A673 (cell line): ENCODE measurements at regions not wholly inside any gene's neighbourhood (a gene's known extent, or its start where the extent isn't known, plus 50 kb on each side); places are given as distances from the start of the nearest gene placed in this dataset.

Experiments
- EZH2 ChIP-seq: fragments of 200-600 bp; sonication (generic); IDR thresholded peaks from 2 replicates; pipeline ENCODE4 v1.6.1; 2017; ENCODE audit warnings: borderline replicate concordance, low read depth, mild to moderate bottlenecking, mixed read lengths, antibody characterized with exemption, low read length; ENCODE audit not compliant: poor library complexity, severe bottlenecking
- TF ChIP-seq, protein P1 (sequence below): fragments of 300-800, 200-600 bp; sonication (generic); conservative IDR thresholded peaks from 2 replicates; pipeline ENCODE4 v1.5.1; 2017; ENCODE audit warnings: low read depth, mild to moderate bottlenecking, antibody characterized with exemption, low read length, moderate library complexity, mixed read lengths

GRCh38 chr18:76228716-76229115, 266.3 kb downstream of the ZNF516 start:
- TF ChIP-seq, protein P1, sequence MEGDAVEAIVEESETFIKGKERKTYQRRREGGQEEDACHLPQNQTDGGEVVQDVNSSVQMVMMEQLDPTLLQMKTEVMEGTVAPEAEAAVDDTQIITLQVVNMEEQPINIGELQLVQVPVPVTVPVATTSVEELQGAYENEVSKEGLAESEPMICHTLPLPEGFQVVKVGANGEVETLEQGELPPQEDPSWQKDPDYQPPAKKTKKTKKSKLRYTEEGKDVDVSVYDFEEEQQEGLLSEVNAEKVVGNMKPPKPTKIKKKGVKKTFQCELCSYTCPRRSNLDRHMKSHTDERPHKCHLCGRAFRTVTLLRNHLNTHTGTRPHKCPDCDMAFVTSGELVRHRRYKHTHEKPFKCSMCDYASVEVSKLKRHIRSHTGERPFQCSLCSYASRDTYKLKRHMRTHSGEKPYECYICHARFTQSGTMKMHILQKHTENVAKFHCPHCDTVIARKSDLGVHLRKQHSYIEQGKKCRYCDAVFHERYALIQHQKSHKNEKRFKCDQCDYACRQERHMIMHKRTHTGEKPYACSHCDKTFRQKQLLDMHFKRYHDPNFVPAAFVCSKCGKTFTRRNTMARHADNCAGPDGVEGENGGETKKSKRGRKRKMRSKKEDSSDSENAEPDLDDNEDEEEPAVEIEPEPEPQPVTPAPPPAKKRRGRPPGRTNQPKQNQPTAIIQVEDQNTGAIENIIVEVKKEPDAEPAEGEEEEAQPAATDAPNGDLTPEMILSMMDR: no peak
- TF ChIP-seq EZH2: no peak
